ENCODE measurements at regions not wholly inside any gene's neighbourhood (a gene's known extent, or its start where the extent isn't known, plus 50 kb on each side); places are given as distances from the start of the nearest gene placed in this dataset.

GRCh38 chr9:1832960-1833359 lies 182.2 kb upstream of the SMARCA2 start:
- no peak overlapping the region for H2AFZ ChIP-seq
- H3K27me3 ChIP-seq, result no peaks in the 10 kb centered on the region
- no peak for DNase-seq (ENCODE audit: low spot score)
- H3K27ac ChIP-seq, result no peak overlapping the region
- H3K36me3 ChIP-seq (replicated peaks; ENCODE audit: insufficient read depth, low read depth), result no peaks in the 10 kb centered on the region
- no peaks in the 10 kb centered on the region for H3K4me1 ChIP-seq (ENCODE audit: insufficient read depth)
- H3K79me2 ChIP-seq, result no peaks in the 10 kb centered on the region
- no peak overlapping the region for H3K4me2 ChIP-seq
- H3K4me3 ChIP-seq, result no peak overlapping the region
- 80% methylated on average over 8 of the region's 8 CpGs for WGBS (ENCODE audit: low lambda C conversion rate, missing lambda C conversion rate)
- H3K9me2 ChIP-seq (replicated peaks; ENCODE audit: insufficient read depth), result no peaks in the 10 kb centered on the region
- H3K9me3 ChIP-seq (ENCODE audit: low read depth), result no peaks in the 10 kb centered on the region
- no peak for TF ChIP-seq CTCF (IDR thresholded peaks at IDR 0.05; ENCODE audit: poor library complexity)
- no peak for TF ChIP-seq EZH2 (IDR thresholded peaks at IDR 0.05; ENCODE audit: borderline replicate concordance)
- TF ChIP-seq EZH2phosphoT487 (IDR thresholded peaks at IDR 0.05; ENCODE audit: low read depth, severe bottlenecking, unreplicated experiment), result no peak
- no peaks in the 10 kb centered on the region for H4K20me1 ChIP-seq (ENCODE audit: insufficient read depth, poor library complexity, severe bottlenecking)

GRCh38 chr9:1837453-1838084 lies 177.6 kb upstream of the SMARCA2 start:
- no peaks in the 10 kb centered on the region for H3K9me2 ChIP-seq (replicated peaks; ENCODE audit: insufficient read depth)
- no peak overlapping the region for H3K27ac ChIP-seq
- H3K4me1 ChIP-seq (ENCODE audit: insufficient read depth), result no peaks in the 10 kb centered on the region
- H3K36me3 ChIP-seq (replicated peaks; ENCODE audit: insufficient read depth, low read depth), result no peaks in the 10 kb centered on the region
- H3K9me3 ChIP-seq (ENCODE audit: low read depth), result no peaks in the 10 kb centered on the region
- 39% methylated on average over 6 of the region's 6 CpGs for WGBS (ENCODE audit: low lambda C conversion rate, missing lambda C conversion rate)
- peak; percentile 18 for DNase-seq (ENCODE audit: low spot score)
- H3K27me3 ChIP-seq, result no peaks in the 10 kb centered on the region
- no peak for TF ChIP-seq EZH2 (IDR thresholded peaks at IDR 0.05; ENCODE audit: borderline replicate concordance)
- peak; percentile 25 for TF ChIP-seq CTCF (IDR thresholded peaks at IDR 0.05; ENCODE audit: poor library complexity)
- no peaks in the 10 kb centered on the region for H3K79me2 ChIP-seq
- no peak overlapping the region for H3K4me3 ChIP-seq
- no peak overlapping the region for H2AFZ ChIP-seq
- no peaks in the 10 kb centered on the region for H4K20me1 ChIP-seq (ENCODE audit: insufficient read depth, poor library complexity, severe bottlenecking)
- no peak overlapping the region for H3K4me2 ChIP-seq

GRCh38 chr9:1839909-1840308 lies 175.2 kb upstream of the SMARCA2 start:
- no peaks in the 10 kb centered on the region for H3K9me2 ChIP-seq (replicated peaks; ENCODE audit: insufficient read depth)
- H3K4me1 ChIP-seq (ENCODE audit: insufficient read depth), result no peaks in the 10 kb centered on the region
- WGBS (ENCODE audit: low lambda C conversion rate, missing lambda C conversion rate), result 78% methylated on average over 6 of the region's 6 CpGs
- TF ChIP-seq CTCF (IDR thresholded peaks at IDR 0.05; ENCODE audit: poor library complexity), result no peak
- TF ChIP-seq EZH2 (IDR thresholded peaks at IDR 0.05; ENCODE audit: borderline replicate concordance), result no peak
- TF ChIP-seq EZH2phosphoT487 (IDR thresholded peaks at IDR 0.05; ENCODE audit: low read depth, severe bottlenecking, unreplicated experiment), result no peak
- no peaks in the 10 kb centered on the region for H3K9me3 ChIP-seq (ENCODE audit: low read depth)
- no peak overlapping the region for H3K27ac ChIP-seq
- H3K79me2 ChIP-seq, result no peaks in the 10 kb centered on the region
- no peak overlapping the region for H3K4me2 ChIP-seq
- H4K20me1 ChIP-seq (ENCODE audit: insufficient read depth, poor library complexity, severe bottlenecking), result no peaks in the 10 kb centered on the region
- H3K27me3 ChIP-seq, result no peaks in the 10 kb centered on the region
- H2AFZ ChIP-seq, result no peak overlapping the region
- no peak overlapping the region for H3K4me3 ChIP-seq
- no peak for DNase-seq (ENCODE audit: low spot score)
- H3K36me3 ChIP-seq (replicated peaks; ENCODE audit: insufficient read depth, low read depth), result no peaks in the 10 kb centered on the region

- Histone ChIP-seq H3K36me3 (replicated peaks; ENCODE audit: insufficient read depth, low read depth) (no peaks in the 10 kb centered on the region), H3K4me3 (no peak overlapping the region), H4K20me1 (ENCODE audit: insufficient read depth, poor library complexity, severe bottlenecking) (no peaks in the 10 kb centered on the region), H3K4me1 (ENCODE audit: insufficient read depth) (no peaks in the 10 kb centered on the region), H3K9me3 (ENCODE audit: low read depth) (no peaks in the 10 kb centered on the region), H3K27me3 (no peaks in the 10 kb centered on the region), H2AFZ (no peak overlapping the region), H3K27ac (no peak overlapping the region), H3K4me2 (no peak overlapping the region), H3K79me2 (no peaks in the 10 kb centered on the region), H3K9me2 (replicated peaks; ENCODE audit: insufficient read depth) (no peaks in the 10 kb centered on the region)
- WGBS (ENCODE audit: low lambda C conversion rate, missing lambda C conversion rate), result 55% methylated on average over 2 of the region's 2 CpGs
- TF ChIP-seq CTCF (IDR thresholded peaks at IDR 0.05; ENCODE audit: poor library complexity) (no peak), EZH2 (IDR thresholded peaks at IDR 0.05; ENCODE audit: borderline replicate concordance) (no peak), EZH2phosphoT487 (IDR thresholded peaks at IDR 0.05; ENCODE audit: low read depth, severe bottlenecking, unreplicated experiment) (no peak)
- no peak for DNase-seq (ENCODE audit: low spot score)
These were observed 169.7 kb upstream of the SMARCA2 start for GRCh38 chr9:1845425-1845824.

All from hepatocyte (in vitro differentiated cells).